ENCODE measurements at regions not wholly inside any gene's neighbourhood (a gene's known extent, or its start where the extent isn't known, plus 50 kb on each side); places are given as distances from the start of the nearest gene placed in this dataset.

DNA sequence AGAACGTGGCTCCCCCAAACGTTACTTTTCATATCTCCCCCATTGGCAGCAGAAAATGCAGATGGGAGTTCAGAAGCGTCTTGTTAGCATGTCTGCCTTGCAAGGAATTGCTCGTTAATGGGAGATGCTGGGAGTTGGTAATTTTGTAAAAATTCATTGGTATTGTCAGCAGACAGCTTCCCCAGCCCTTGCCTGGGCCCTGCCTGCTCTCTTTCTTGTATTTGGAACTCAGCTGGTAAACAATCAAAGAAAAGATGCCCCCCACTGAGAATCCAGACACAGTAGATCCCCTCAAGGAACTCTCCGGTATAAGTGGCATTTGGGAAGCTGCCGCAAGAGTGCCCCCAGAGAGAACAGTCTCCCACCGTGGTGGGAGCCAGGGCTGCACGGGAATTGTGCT lies 94.4 kb upstream of the IGSF21 start:
- TF ChIP-seq, protein P1, sequence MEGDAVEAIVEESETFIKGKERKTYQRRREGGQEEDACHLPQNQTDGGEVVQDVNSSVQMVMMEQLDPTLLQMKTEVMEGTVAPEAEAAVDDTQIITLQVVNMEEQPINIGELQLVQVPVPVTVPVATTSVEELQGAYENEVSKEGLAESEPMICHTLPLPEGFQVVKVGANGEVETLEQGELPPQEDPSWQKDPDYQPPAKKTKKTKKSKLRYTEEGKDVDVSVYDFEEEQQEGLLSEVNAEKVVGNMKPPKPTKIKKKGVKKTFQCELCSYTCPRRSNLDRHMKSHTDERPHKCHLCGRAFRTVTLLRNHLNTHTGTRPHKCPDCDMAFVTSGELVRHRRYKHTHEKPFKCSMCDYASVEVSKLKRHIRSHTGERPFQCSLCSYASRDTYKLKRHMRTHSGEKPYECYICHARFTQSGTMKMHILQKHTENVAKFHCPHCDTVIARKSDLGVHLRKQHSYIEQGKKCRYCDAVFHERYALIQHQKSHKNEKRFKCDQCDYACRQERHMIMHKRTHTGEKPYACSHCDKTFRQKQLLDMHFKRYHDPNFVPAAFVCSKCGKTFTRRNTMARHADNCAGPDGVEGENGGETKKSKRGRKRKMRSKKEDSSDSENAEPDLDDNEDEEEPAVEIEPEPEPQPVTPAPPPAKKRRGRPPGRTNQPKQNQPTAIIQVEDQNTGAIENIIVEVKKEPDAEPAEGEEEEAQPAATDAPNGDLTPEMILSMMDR (IDR thresholded peaks at IDR 0.05; ENCODE audit: control extremely low read depth, extremely low read depth, low read depth, missing control alignments), result no peak
- CTCF ChIA-PET, result no interaction called here
- POLR2A ChIA-PET, result no interaction called here
- DNase-seq (ENCODE audit: extremely low spot score), result no peak

DNA sequence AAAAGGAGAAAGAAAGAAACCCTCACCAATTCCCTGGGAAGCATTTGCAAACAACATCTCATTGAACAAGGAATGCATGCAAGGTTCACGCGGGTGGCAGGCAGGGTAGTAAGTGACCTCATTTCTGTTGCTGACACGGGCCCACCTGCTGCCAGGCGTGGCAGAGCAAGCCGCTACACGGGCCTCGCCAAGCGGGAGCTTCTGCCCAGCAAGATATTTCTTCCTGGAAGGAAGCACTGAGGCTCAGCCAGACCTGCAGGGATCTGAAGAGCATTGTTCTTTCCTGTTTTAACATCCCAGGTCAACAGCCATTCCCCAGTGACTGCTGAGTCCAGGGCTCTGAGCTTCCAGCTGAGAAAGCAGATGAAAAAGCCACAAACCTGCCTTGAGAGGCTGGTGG lies 91.9 kb upstream of the IGSF21 start:
- TF ChIP-seq, protein P1 (IDR thresholded peaks at IDR 0.05; ENCODE audit: control extremely low read depth, extremely low read depth, low read depth, missing control alignments), result no peak
- no peak for DNase-seq (ENCODE audit: extremely low spot score)
- ChIA-PET POLR2A (no interaction called here), CTCF (no interaction called here)

DNA sequence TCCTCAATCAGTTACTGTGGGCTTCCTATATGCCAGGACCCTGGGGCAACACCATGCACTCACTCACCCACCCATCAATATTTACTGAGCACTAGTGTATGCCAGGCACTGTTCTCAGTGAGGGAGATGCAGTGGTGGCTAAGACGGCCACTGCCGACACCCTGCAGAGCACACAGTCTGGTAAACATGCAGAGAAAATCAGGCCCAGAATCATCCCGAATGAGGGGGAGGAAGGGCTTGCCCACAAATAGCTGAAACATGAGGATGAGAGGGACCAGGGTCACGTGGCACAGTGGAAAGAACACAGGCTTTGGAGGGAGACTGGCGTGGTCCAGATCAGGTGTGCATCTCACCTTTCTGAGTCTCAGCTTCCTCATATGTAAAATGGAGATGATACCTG lies 89.2 kb upstream of the IGSF21 start:
- TF ChIP-seq, protein P1 (IDR thresholded peaks at IDR 0.05; ENCODE audit: control extremely low read depth, extremely low read depth, low read depth, missing control alignments), result no peak
- DNase-seq (ENCODE audit: extremely low spot score), result no peak
- ChIA-PET POLR2A (no interaction called here), CTCF (no interaction called here)

DNA sequence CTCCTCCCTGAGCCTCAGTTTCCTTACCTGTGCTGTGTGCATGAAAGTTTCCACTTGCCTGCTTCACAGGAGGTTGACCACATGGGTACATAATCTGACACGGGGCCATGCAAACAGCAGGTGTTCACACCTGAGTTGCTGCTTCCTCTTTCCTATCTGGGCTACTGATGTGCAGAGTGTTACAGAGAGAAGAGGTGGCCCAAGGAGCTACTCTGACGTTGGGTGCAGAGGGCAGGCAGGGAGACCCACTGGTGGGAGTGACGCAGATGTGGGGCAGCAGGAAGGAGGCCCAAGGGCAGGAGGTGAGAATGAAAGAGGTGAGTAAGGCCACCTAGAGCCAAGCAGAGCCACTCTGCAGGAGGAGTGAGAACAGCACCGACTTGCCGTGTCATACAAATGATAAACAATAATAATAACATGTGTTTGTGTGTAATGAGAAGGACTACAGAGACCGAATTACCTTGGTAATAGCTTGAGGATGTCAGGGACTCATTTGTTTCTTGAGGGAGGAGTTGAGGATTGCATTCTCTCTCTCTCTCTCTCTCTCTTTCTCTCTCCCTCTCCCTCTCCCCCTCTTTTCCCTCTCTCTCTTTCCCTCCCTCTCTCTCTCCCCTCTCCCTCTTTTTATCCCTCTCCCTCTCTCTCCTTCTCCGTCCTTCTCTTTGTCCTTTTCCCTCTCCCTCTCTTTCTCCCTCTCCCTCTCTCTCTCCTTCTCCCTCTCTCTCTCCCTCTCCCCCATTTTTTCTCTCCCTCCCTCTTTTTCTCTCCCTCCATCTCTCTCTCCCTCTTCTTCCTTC lies 87.4 kb upstream of the IGSF21 start:
- no peak for DNase-seq (ENCODE audit: extremely low spot score)
- POLR2A ChIA-PET, result no interaction called here
- TF ChIP-seq, protein P1 (IDR thresholded peaks at IDR 0.05; ENCODE audit: control extremely low read depth, extremely low read depth, low read depth, missing control alignments), result no peak
- CTCF ChIA-PET, result no interaction called here

DNA sequence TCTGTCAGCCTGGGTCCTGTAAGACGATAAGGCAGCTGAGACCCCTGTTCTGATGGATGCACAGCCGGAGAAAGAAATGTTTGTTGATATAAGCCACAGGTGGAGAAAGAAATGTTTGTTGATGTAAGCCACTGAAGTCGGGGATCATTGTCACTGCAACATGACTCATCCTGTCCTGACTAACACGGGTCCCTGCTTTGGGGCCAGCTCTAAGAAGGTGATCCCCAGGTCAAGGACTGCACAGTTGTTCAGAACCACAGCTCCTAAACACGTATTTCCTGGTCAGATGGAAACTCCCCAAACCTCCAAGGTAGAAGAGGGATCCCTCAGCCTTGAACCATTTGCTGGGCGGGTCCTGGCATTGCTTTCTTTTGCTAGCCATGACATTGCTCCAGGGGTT lies 86.4 kb upstream of the IGSF21 start:
- CTCF ChIA-PET, result no interaction called here
- POLR2A ChIA-PET, result no interaction called here
- DNase-seq (ENCODE audit: extremely low spot score), result no peak
- TF ChIP-seq, protein P1 (IDR thresholded peaks at IDR 0.05; ENCODE audit: control extremely low read depth, extremely low read depth, low read depth, missing control alignments), result no peak

DNA sequence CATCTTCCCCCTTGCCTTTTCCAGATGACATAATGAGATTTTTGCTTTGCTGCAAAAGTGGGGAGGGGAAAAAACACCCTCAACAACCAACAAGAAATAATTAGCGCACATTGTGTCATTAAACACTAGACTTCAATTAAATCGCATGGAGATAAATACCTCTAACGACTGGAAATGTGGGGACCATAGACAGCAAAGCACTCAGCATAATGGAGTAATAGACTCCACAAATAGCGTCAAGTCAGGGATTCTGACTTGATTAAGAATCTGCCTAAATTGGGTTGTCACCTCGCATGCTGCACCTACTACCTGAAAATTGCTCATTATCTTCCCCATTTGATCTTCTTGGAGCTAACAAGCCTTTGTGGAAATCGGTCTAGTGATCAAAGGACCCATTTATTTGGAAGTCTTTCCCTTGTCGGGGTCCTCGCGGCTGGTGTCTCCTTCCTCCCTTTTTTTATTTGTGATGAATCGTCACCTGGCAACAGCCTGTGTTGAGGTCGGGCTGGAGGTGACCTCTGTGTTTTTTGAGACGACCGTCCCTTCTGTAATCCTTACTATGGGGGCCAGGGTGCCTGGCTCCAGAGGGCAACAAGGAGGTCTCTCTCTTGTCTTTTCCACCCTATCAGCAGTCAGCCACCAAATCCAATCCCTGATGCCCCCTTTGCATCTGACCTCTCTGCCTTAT lies 75.3 kb upstream of the IGSF21 start:
- DNase-seq (ENCODE audit: extremely low spot score), result no peak
- ChIA-PET CTCF (no interaction called here), POLR2A (no interaction called here)
- TF ChIP-seq, protein P1 (IDR thresholded peaks at IDR 0.05; ENCODE audit: control extremely low read depth, extremely low read depth, low read depth, missing control alignments), result no peak
